Calu3 (cell line): ENCODE measurements at regions not wholly inside any gene's neighbourhood (a gene's known extent, or its start where the extent isn't known, plus 50 kb on each side); places are given as distances from the start of the nearest gene placed in this dataset.

Source experiments
- BruUV-seq: library from RNA; stranded (reverse); fragments of 400-500 nt; replicated peaks from 2 replicates; lab custom pipeline; 2021; lab: Mats Ljungman, UMichigan
- CTCF ChIA-PET: fragments of 300-600 bp; sonication (Branson Sonifier 250); formaldehyde crosslinking; loops from one replicate; lab custom pipeline; 2022; ENCODE audit warnings: antibody characterized with exemption; lab: Charles Lee
- DNase-seq: peaks from one replicate; pipeline ENCODE4 v3.0.0; 2022
- H3K27ac Mint-ChIP-seq: one replicate; pipeline ENCODE4 v1.8.0; 2022; ENCODE audit warnings: mixed read lengths; ENCODE audit not compliant: unreplicated experiment
- H3K27me3 Mint-ChIP-seq: one replicate; pipeline ENCODE4 v1.8.0; 2022; ENCODE audit warnings: mixed read lengths; ENCODE audit not compliant: unreplicated experiment
- H3K36me3 Mint-ChIP-seq: one replicate; pipeline ENCODE4 v1.8.0; 2022; ENCODE audit warnings: mild to moderate bottlenecking, moderate library complexity, mixed read lengths; ENCODE audit not compliant: insufficient read depth, unreplicated experiment
- H3K4me1 Mint-ChIP-seq: one replicate; pipeline ENCODE4 v1.8.0; 2022; ENCODE audit warnings: mild to moderate bottlenecking, low read depth, mixed read lengths; ENCODE audit not compliant: unreplicated experiment
- H3K4me3 Mint-ChIP-seq: one replicate; pipeline ENCODE4 v1.8.0; 2022; ENCODE audit warnings: mild to moderate bottlenecking, low read depth, moderate library complexity, mixed read lengths; ENCODE audit not compliant: unreplicated experiment
- H3K9me3 Mint-ChIP-seq: one replicate; pipeline ENCODE4 v1.8.0; 2022; ENCODE audit warnings: low read depth, mixed read lengths; ENCODE audit not compliant: unreplicated experiment
- CTCF ChIP-seq: fragments of 200-600 bp; IDR thresholded peaks from one replicate; pipeline ENCODE4 v1.8.0; 2022; ENCODE audit warnings: antibody characterized with exemption; ENCODE audit not compliant: unreplicated experiment
- intact Hi-C: fragments of 100-400 bp; cut with micrococcal nuclease; formaldehyde crosslinking; loops from one replicate; pipeline ENCODE4 v1.10.0; 2022; ENCODE audit not compliant: unreplicated experiment

- CTCF ChIA-PET, result interaction anchor here (0.5 kb wide), 1 partner anchor 46 kb away, joined by 3 read pairs; no protein-coding TSS in a partner anchor
These were observed 259.0 kb downstream of the LOXHD1 start for GRCh38 chr18:46398005-46398404.

GRCh38 chr18:46398625-46399024 is 258.4 kb downstream of the LOXHD1 start:
- TF ChIP-seq CTCF, result no peak
- H3K9me3 Mint-ChIP-seq, result no peaks in the 10 kb centered on the region
- DNase-seq, result no peak
- intact Hi-C loops, result no loop called here
- BruUV-seq, result no TSS peak
- H3K27ac Mint-ChIP-seq, result no peak overlapping the region
- CTCF ChIA-PET, result no interaction called here
- no peak overlapping the region for H3K4me3 Mint-ChIP-seq
- no peaks in the 10 kb centered on the region for H3K36me3 Mint-ChIP-seq
- H3K4me1 Mint-ChIP-seq, result no peaks in the 10 kb centered on the region
- H3K27me3 Mint-ChIP-seq, result peaks cover 51% of the 10 kb centered on the region

More at GRCh38 chr18:46398005-46398404, 259.0 kb downstream of the LOXHD1 start:
- Mint-ChIP-seq H3K36me3 (no peaks in the 10 kb centered on the region), H3K27ac (no peak overlapping the region), H3K9me3 (no peaks in the 10 kb centered on the region), H3K4me3 (no peak overlapping the region), H3K4me1 (no peaks in the 10 kb centered on the region), H3K27me3 (peaks cover 45% of the 10 kb centered on the region)
- intact Hi-C loops, result no loop called here
- DNase-seq, result no peak
- TF ChIP-seq CTCF, result no peak
- no TSS peak for BruUV-seq

- TF ChIP-seq CTCF, result no peak
- Mint-ChIP-seq H3K36me3 (no peaks in the 10 kb centered on the region), H3K27ac (no peak overlapping the region), H3K4me3 (no peak overlapping the region), H3K4me1 (no peaks in the 10 kb centered on the region), H3K27me3 (peaks cover 58% of the 10 kb centered on the region), H3K9me3 (no peaks in the 10 kb centered on the region)
- no peak for DNase-seq
- intact Hi-C loops, result no loop called here
- BruUV-seq, result no TSS peak
- CTCF ChIA-PET, result no interaction called here
These were observed 257.7 kb downstream of the LOXHD1 start for GRCh38 chr18:46399303-46399702.

GRCh38 chr18:46400449-46400848 is 256.6 kb downstream of the LOXHD1 start:
- Mint-ChIP-seq H3K4me3 (no peak overlapping the region), H3K4me1 (no peaks in the 10 kb centered on the region), H3K36me3 (no peaks in the 10 kb centered on the region), H3K9me3 (no peaks in the 10 kb centered on the region), H3K27me3 (peaks cover 68% of the 10 kb centered on the region), H3K27ac (no peak overlapping the region)
- CTCF ChIA-PET, result interaction anchor here (0.6 kb wide), 1 partner anchor 814 kb away, joined by 3 read pairs; no protein-coding TSS in a partner anchor
- no TSS peak for BruUV-seq
- DNase-seq, result no peak
- TF ChIP-seq CTCF, result no peak
- intact Hi-C loops, result no loop called here
